ENCODE measurements at regions not wholly inside any gene's neighbourhood (a gene's known extent, or its start where the extent isn't known, plus 50 kb on each side); places are given as distances from the start of the nearest gene placed in this dataset.

DNA sequence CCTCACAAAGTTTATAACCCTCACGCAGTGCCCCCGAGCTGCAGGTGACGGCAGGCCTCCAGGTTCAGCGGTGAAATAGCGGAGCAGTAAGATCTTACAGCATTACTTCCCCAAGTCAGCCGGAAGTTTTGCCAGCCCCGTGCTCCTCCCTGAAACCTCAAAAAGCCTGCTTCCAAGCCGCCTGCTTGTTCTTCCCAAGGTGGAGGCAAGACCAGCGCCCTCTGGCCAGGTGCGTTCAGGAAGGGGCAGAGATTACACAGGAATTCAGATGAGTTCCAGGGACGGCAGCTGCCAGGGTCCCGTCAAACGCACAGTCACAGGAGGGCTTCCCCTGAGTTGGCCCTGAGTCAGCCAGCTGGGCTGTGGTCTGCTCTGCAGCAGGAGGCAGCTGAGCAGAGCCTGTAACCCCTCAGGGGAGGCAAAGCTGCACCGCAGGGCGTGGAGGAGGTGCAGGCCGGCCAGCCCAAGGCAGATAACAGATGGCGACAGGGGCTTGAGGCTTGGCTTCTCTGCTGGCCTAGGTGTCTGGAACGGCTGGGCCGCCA, 124.1 kb upstream of the RPS6KA2 start:
- DNase-seq (ENCODE audit: low spot score): peak; percentile 31

DNA sequence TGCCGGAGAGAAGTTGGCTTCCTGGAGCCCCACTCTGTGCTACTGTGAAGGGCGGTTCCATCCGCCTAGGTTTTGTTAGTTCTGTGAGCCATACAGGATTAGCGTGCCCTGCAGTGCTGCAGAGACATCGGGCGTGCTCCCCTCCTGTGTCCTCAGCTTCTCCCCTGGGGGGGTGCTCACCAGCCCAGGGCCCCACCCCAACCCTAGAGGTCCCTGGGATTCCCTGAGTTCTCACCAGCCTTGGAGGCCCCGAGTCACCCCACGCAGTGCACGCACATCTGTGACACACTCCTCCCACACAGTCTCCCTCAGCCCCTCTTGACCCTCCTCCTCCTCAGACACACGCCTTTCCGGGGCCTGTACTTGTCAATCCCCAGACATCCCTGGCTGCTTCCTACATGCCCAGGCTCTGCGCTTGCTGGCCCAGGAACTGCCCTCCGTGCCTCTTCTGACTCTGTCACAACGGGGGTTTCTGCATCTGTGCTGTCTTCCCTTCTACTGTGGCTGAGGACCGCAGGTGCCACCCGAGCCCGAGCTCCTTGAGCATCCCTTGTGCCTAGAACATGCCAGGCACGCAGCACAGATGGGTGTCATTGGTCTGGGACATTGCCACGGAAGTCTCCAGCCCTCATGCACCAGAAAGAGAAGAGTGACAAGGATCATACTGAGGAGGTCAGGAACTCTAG, 123.2 kb upstream of the RPS6KA2 start:
- no peak for DNase-seq (ENCODE audit: low spot score)

DNA sequence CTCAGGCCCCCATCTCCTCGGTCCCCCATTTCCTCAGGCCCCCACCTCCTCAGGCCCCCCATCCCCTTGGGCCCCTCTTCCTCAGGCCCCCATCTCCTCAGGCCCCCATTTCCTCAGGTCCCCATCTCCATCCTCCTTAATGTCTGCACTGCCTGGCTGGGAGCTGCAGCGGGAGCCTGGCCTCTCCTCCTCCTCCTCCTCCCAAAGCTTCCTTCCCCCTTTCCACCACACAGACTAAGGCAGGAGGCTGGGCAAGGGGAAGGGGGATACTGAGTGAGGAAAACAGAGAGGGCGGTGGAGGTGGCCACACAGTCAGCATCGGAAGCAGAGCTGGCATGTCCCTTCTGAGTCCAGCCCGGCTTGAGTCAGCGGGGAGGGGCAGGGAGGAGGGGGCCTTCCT, 122.6 kb upstream of the RPS6KA2 start:
- DNase-seq (ENCODE audit: low spot score): no peak

DNA sequence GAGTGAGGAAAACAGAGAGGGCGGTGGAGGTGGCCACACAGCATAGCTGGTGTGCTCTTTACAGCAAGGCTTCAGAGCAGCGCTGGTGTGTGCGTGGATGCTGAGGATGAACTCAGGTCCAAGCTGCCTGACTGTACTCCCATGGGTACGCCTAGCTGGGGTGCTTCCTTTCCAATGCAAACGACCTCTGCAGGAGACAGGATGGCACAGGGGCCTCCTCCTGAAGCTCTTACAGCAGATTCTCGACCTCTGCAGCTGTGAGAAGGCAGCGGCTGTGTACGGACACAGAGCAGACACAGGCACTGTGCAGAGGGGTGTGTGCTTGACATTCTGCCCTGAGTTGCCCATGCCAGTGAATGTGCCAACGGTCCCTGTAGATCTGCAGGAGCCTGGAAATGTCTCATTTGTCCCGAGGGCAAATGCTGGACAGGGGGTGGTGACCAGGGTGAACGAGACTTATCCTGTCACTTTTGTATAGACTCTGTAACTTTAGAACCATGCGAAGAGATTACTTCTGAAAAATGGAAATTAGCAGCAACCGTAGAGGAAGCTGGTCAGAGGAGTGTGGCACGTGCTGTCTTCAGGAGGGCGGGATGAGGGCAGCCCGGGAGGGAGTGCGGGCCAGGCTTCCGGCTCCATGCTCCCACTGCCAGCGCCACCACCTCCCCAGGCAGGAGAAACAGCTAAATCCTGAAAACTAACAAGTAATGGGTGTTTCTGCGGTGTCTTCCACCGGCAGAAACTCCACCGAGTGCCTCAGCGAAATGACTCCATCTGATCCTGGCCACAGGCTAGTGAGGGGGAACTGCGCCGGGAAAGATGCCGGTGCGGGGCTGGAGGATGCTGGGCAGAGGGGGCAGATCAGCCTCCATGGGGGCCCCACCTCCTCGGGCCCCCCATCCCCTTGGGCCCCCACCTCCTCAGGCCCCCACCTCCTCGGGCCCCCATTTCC, 120.9 kb upstream of the RPS6KA2 start:
- no peak for DNase-seq (ENCODE audit: low spot score)

- no peak for DNase-seq (ENCODE audit: low spot score)
Measured at GRCh38 chr6:166745801-166746668, 119.0 kb upstream of the RPS6KA2 start.

- DNase-seq (ENCODE audit: low spot score): no peak
Measured at GRCh38 chr6:166744223-166745134, 117.4 kb upstream of the RPS6KA2 start.

DNA sequence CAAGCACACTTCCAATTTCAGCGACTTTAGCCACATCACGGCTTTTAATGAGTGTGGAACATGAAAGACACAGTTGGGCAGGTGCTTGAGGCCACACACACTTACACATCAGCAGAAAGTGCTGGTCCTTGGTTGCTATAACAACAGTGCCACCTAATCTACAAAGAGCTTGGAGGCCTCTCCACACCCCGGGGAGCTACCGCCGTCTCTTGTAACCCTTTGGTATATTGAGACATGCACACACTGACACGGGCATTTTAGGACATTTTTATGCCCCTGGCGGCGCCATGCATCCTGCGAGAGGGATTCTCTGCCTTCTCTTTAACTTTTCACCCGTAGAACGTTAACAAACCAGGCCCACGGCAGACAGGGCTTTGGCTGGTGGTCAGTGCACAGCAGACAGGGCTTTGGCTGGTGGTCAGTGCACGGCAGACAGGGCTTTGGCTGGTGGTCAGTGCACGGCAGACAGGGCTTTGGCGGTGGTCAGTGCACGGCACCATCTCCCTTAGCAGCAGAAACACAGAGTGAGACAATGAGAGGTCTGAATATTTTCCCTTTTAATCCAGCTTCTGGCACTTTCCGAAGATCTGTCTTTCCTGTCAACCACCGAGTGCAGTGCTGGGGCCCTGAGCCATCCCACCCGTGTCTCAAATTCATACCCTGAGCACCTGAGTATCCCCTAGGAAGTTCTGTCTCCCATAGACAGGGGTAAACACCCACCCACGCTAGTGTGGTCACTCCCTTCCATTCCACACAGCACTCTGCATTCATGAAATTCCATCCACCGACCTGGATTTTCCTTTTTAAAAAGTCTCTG, 116.6 kb upstream of the RPS6KA2 start:
- no peak for DNase-seq (ENCODE audit: low spot score)

DNA sequence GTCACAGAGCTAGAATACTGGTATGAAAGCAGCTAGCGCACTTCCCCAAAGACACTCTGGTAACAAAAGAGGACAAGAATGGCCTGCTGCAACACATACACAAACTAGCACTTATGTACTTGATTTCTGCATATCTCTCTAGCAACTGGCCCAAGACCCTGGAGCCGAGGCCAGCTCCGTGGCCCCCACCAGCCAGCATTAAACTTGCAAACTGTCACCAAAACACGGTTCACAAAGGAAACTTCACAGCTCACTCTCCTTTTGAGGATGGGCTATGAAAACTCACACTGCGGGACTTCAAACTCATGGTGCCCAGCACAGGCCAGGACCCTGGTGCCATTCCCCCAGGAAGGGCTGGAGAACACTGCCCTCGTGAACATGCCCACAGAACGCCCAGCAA, 115.9 kb upstream of the RPS6KA2 start:
- no peak for DNase-seq (ENCODE audit: low spot score)

DNA sequence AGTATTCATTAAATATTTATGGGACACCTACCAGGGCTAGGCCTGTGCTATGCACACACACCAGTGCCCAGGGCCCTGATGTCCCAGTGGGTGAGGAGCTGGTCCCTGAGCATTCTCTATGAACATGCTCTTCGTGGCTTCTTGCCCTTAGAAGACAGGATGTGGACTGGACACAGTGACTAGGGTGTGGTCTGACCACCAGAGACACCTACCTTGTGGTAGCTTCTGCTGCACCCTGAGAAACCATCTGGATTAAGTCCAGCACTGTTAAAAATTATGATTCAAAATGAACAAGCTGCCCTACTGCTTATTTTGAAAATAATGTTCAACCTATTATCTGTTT, 112.9 kb upstream of the RPS6KA2 start:
- no peak for DNase-seq (ENCODE audit: low spot score)

- DNase-seq (ENCODE audit: low spot score): no peak
Measured at GRCh38 chr6:166739117-166739975, 112.3 kb upstream of the RPS6KA2 start.

DNA sequence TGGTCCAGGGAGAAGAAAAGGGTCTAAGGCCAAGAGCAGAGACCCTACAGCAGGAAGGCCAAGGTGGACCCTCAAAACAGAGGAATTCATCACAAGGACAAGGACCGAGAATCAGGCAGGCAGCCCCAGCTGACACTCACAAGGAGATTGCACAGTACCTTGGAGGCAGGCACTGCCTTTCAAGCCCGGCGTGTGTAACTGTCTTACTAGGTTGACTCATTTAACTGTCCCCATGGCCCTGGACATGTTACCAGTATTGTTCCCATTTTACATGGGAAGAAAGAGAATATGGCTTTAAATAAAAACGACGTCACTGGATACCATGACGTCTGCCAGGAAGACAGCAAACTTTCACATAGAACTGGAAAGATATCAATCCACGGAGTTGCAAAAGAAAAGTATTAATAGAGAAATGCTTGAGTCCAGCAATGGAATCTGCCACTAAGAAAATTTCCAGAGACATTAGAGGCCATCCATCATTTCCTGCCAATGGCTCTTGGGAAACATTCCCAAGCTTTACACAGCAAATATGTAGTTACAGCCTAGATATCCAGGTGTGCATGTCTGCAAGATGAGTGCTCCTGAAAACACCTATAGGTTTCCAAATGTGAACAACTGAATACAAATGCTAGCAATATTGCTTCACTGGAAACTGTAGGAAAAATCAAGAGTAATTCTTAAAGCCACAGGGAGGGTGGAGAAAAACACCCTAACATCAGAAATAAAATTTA, 111.5 kb upstream of the RPS6KA2 start:
- no peak for DNase-seq (ENCODE audit: low spot score)

DNA sequence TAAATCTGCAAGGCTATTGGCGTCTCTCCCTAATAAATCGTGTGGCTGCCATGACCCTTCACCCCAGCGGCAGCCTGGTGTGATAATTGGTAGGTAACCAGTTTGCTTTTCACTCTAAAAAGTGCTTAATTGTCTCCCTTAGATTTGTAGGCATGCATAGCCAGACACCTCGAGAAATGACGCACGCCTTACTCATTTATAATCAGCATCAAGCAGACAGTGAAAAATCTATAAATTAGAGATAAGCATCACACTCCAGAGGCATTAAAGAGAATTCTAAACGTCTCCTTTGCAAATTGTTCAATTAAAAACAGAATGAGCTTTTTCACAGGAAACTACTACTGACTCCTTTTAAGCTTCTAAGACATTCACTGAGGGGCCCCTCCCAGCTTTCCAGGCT, 110.2 kb upstream of the RPS6KA2 start:
- no peak for DNase-seq (ENCODE audit: low spot score)

DNA sequence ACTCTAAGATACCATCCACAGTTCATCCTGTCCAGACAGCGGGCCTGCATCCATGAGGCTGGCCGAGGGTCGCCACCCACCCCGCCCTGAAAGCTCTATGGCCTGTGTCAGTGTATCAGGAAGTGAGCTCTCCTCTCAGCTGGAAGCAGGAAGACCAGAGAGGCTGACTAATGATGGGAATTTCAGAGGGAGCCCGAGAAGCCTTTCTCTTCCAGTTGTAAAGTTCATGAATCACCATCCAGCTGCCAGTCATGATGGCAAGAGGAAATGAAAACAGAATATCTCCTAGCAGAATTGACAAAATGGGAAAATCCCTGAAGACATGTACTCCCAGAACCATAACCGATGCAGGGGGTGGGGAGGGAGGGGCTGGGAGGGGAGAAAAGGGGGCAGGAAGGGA, 109.6 kb upstream of the RPS6KA2 start:
- no peak for DNase-seq (ENCODE audit: low spot score)

GRCh38 chr6:166733900-166734299, 106.8 kb upstream of the RPS6KA2 start:
- DNase-seq (ENCODE audit: low spot score): no peak

DNA sequence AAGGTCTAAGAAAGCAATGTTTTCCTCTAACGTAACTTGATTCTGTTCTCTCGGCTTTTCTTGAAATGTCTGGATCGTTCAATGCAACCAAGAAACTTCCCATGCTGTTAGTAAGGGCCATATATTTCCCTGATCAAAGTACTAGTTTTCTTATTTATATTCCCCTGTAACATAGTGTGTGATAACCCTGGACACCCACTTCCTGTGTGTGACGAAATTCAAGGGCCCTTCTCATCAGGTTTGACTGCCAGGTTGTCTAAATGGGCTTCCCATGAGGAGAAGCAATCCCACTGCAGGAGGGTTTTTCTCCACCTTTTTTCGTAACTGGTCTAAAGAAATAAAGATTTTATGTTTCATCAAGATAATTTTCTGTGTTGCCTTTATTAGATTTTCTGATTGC, 102.6 kb upstream of the RPS6KA2 start:
- no peak for DNase-seq (ENCODE audit: low spot score)

DNA sequence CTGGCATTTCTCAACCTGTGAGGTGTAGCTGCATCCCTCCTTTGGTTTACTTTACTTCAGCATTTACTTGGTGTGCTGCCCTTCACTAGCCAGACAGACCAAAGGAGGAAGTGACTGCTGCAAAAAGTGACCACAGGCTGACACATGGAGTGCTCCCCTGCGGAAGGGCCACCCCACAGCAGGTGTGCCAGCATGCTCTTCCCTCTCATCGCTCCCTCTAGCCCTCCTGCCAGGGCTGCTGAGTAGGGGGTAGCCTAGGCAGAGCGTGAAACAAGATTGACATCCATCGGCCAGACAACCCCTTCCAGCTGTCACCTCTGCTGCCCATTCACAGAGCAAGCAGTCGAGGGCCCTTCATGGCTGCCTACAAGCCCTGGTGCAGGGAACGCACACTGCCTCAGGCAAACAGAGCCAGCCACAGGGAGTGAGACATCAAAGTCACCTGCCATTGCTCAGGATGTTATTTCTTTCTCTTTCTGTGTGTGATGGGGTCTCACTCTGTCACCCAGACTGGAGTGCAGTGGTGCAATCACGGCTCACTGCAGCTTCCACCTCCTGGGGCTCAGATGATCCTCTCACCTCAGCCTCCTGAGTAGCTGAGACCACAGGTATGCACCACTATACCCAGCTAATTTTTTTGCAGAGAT, 102.0 kb upstream of the RPS6KA2 start:
- no peak for DNase-seq (ENCODE audit: low spot score)

DNA sequence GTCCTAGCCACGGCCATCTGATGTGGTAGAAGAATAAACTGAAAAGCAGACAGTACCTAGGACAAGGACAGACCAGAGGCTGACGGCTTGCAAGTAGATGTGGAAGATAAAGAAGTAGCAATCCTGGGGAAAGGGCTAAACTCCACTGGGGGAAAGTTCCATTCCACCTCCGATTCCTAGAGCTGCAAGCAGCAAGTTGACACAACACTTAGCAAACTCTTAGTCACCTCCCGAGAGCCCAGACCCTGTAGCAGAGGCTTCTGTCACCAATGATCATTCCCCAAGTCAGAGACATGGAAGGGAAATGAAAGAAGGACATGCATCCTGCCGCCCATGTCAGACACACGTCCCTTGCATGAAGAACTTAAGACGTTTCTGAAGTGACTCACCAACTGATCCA, 99.2 kb upstream of the RPS6KA2 start:
- DNase-seq (ENCODE audit: low spot score): no peak

DNA sequence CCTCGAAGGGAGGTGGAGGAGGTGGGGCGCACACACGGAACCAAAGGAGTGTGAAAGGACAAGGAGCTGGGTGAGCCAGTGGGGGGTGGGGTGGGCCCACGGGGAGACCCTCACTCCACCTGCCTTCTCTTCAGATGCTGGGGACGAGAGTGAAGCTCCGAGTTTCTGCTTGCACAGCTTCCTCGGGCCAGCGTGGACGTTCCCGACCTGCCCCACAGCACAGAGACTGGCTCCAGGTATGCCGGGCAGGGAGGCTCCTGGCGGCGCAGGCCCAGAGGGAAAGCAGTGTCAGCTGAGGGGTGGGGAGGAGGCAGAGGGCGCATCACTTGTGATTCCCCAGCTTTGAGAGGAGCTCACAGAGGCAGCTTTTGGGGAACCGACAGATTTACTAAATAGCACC, 98.5 kb upstream of the RPS6KA2 start:
- DNase-seq (ENCODE audit: low spot score): no peak

All from SK-N-DZ (cell line).